Breast epithelium (tissue), 3 donors: ENCODE measurements at regions not wholly inside any gene's neighbourhood (a gene's known extent, or its start where the extent isn't known, plus 50 kb on each side); places are given as distances from the start of the nearest gene placed in this dataset.

Source experiments
- POLR2A ChIP-seq: fragments of 450-650 bp; IDR thresholded peaks from one replicate; pipeline ENCODE4 v1.6.1; 2016; ENCODE audit warnings: antibody characterized with exemption, mild to moderate bottlenecking, moderate library complexity
- POLR2AphosphoS5 ChIP-seq, 3 donors: sonication (generic); formaldehyde crosslinking; IDR thresholded peaks; one replicate each; pipeline ENCODE4 v1.6.1; 2017; ENCODE audit warnings: antibody characterized with exemption in 3 of 3
- TF ChIP-seq, protein P1 (sequence below), 3 donors: fragments of 450-650 bp; IDR thresholded peaks; one replicate each; pipeline ENCODE4 v1.5.1; 2016 to 2017; ENCODE audit warnings: antibody characterized with exemption in 3 of 3, mild to moderate bottlenecking in 3 of 3, moderate library complexity in 3 of 3

- TF ChIP-seq, protein P1, sequence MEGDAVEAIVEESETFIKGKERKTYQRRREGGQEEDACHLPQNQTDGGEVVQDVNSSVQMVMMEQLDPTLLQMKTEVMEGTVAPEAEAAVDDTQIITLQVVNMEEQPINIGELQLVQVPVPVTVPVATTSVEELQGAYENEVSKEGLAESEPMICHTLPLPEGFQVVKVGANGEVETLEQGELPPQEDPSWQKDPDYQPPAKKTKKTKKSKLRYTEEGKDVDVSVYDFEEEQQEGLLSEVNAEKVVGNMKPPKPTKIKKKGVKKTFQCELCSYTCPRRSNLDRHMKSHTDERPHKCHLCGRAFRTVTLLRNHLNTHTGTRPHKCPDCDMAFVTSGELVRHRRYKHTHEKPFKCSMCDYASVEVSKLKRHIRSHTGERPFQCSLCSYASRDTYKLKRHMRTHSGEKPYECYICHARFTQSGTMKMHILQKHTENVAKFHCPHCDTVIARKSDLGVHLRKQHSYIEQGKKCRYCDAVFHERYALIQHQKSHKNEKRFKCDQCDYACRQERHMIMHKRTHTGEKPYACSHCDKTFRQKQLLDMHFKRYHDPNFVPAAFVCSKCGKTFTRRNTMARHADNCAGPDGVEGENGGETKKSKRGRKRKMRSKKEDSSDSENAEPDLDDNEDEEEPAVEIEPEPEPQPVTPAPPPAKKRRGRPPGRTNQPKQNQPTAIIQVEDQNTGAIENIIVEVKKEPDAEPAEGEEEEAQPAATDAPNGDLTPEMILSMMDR (IDR thresholded peaks at IDR 0.05), result no peak
- TF ChIP-seq POLR2A (no peak), POLR2AphosphoS5 (IDR thresholded peaks at IDR 0.05) (no peak)
Observed at GRCh38 chr4:97334348-97334747, 808.9 kb downstream of the STPG2 start.
